Endodermal cell (in vitro differentiated cells): ENCODE measurements at regions not wholly inside any gene's neighbourhood (a gene's known extent, or its start where the extent isn't known, plus 50 kb on each side); places are given as distances from the start of the nearest gene placed in this dataset.
A peak's percentile ranks its signal among the peaks of the same experiment; 100 is the strongest.

Experiments used
- DNase-seq: peaks from one replicate; pipeline ENCODE4 v3.0.0-alpha.2; 2017
- H3K27ac ChIP-seq: 2 replicates; pipeline ENCODE4 v1.5.1; 2013; ENCODE audit warnings: mild to moderate bottlenecking, low read depth, low read length, moderate library complexity
- H3K27me3 ChIP-seq: 2 replicates; pipeline ENCODE4 v1.6.1; 2013; ENCODE audit warnings: mild to moderate bottlenecking, low read length, moderate library complexity; ENCODE audit not compliant: insufficient read depth, control insufficient read depth, poor library complexity, severe bottlenecking
- H3K36me3 ChIP-seq: 2 replicates; pipeline ENCODE4 v1.7.0; 2013; ENCODE audit warnings: mild to moderate bottlenecking, low read length, moderate library complexity; ENCODE audit not compliant: control insufficient read depth, insufficient read depth
- H3K4me1 ChIP-seq: one replicate; pipeline ENCODE4 v1.7.0; 2013; ENCODE audit warnings: low read length; ENCODE audit not compliant: control insufficient read depth, insufficient read depth
- H3K4me3 ChIP-seq: 2 replicates; pipeline ENCODE4 v1.5.1; 2013; ENCODE audit warnings: mild to moderate bottlenecking, low read length, moderate library complexity
- H3K9ac ChIP-seq: 2 replicates; pipeline ENCODE4 v1.6.1; 2013; ENCODE audit warnings: mild to moderate bottlenecking, low read length, moderate library complexity; ENCODE audit not compliant: poor library complexity, severe bottlenecking; ENCODE audit errors: extremely low read depth
- H3K9me3 ChIP-seq: 2 replicates; pipeline ENCODE4 v1.6.1; 2013; ENCODE audit warnings: mild to moderate bottlenecking, low read length, moderate library complexity; ENCODE audit not compliant: control insufficient read depth
- H3K27ac Mint-ChIP-seq: 2 replicates; pipeline ENCODE4 v1.8.0; 2020; ENCODE audit warnings: mixed read lengths
- H3K27me3 Mint-ChIP-seq: 2 replicates; pipeline ENCODE4 v1.8.0; 2021; ENCODE audit warnings: mild to moderate bottlenecking, mixed read lengths; ENCODE audit not compliant: insufficient read depth
- H3K36me3 Mint-ChIP-seq: 2 replicates; pipeline ENCODE4 v1.8.0; 2020; ENCODE audit warnings: low read depth, mixed read lengths
- H3K4me1 Mint-ChIP-seq: 2 replicates; pipeline ENCODE4 v1.8.0; 2020; ENCODE audit warnings: mixed read lengths
- H3K4me3 Mint-ChIP-seq: 2 replicates; pipeline ENCODE4 v1.8.0; 2020; ENCODE audit warnings: mild to moderate bottlenecking, moderate library complexity, mixed read lengths
- H3K9me3 Mint-ChIP-seq: 2 replicates; pipeline ENCODE4 v1.8.0; 2020; ENCODE audit warnings: mild to moderate bottlenecking, mixed read lengths
- CTCF ChIP-seq: fragments of 200-600 bp; sonication (generic); conservative IDR thresholded peaks from 2 replicates; pipeline ENCODE4 v1.5.0; 2021; ENCODE audit warnings: antibody characterized with exemption, mild to moderate bottlenecking
- WGBS, 2 experiments: methylation state at CpG; one replicate each; pipeline versions ENCODE4 v1.1.5 to v1.1.7; 2013; ENCODE audit warnings: missing lambda C conversion rate in 2 of 2, mixed read lengths in 1 of 2; ENCODE audit not compliant: insufficient coverage in 1 of 2, insufficient read length in 1 of 2; 5-methylcytosine and 5-hydroxymethylcytosine counted together

DNA sequence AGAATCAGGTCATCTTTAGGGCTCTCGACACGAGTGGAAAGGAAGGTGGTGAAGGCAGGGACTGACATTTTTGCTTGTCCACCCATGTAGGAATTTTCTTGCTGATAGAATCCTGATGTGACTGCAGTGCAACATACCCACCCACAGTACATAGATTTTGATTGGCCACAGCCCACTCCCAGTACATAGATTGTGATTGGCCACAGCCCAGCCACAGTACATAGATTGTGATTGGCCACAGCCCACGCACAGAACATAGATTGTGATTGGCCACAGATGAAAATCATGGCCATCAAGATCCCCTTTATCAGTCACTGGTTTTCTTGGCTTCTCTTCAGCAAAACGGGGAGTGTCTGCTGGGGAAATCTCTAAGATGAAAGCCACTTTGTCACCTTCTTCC lies 1041.5 kb downstream of the AACS start:
- no peak for DNase-seq
- peak overlapping the region; percentile 1 for H3K4me3 ChIP-seq
- H3K4me1 ChIP-seq: peaks cover 3% of the 10 kb centered on the region
- H3K36me3 Mint-ChIP-seq: peaks cover 2% of the 10 kb centered on the region
- H3K27ac ChIP-seq: no peak overlapping the region
- peaks cover 75% of the 10 kb centered on the region for H3K9me3 ChIP-seq
- peaks cover 94% of the 10 kb centered on the region for H3K27me3 Mint-ChIP-seq
- H3K4me1 Mint-ChIP-seq: peaks cover 10% of the 10 kb centered on the region
- H3K27ac Mint-ChIP-seq: no peak overlapping the region
- no peak for TF ChIP-seq CTCF
- H3K4me3 Mint-ChIP-seq: no peak overlapping the region
- no peaks in the 10 kb centered on the region for H3K36me3 ChIP-seq
- peaks cover 48% of the 10 kb centered on the region for H3K9me3 Mint-ChIP-seq
- WGBS, 2 experiments: 82 to 93% methylated on average over 2 to 4 of the region's 4 CpGs
- H3K9ac ChIP-seq: no peak overlapping the region
- peaks cover 59% of the 10 kb centered on the region for H3K27me3 ChIP-seq

- H3K27me3 ChIP-seq: peaks cover 68% of the 10 kb centered on the region
- no peak overlapping the region for H3K4me3 Mint-ChIP-seq
- DNase-seq: peak; percentile 56
- no peak overlapping the region for H3K27ac Mint-ChIP-seq
- 74 to 76% methylated on average over 10 to 13 of the region's 13 CpGs for WGBS, 2 experiments
- peak overlapping the region; percentile 37 for H3K27ac ChIP-seq
- H3K9me3 Mint-ChIP-seq: peaks cover 41% of the 10 kb centered on the region
- no peak for TF ChIP-seq CTCF
- H3K9ac ChIP-seq: no peak overlapping the region
- peaks cover 96% of the 10 kb centered on the region for H3K27me3 Mint-ChIP-seq
- H3K36me3 ChIP-seq: no peaks in the 10 kb centered on the region
- H3K4me1 Mint-ChIP-seq: peaks cover 10% of the 10 kb centered on the region
- peaks cover 3% of the 10 kb centered on the region for H3K4me1 ChIP-seq
- H3K36me3 Mint-ChIP-seq: peaks cover 2% of the 10 kb centered on the region
- peaks cover 67% of the 10 kb centered on the region for H3K9me3 ChIP-seq
- peak overlapping the region; percentile 1 for H3K4me3 ChIP-seq
Observed at GRCh38 chr12:126107659-126108058, 1042.4 kb downstream of the AACS start.

DNA sequence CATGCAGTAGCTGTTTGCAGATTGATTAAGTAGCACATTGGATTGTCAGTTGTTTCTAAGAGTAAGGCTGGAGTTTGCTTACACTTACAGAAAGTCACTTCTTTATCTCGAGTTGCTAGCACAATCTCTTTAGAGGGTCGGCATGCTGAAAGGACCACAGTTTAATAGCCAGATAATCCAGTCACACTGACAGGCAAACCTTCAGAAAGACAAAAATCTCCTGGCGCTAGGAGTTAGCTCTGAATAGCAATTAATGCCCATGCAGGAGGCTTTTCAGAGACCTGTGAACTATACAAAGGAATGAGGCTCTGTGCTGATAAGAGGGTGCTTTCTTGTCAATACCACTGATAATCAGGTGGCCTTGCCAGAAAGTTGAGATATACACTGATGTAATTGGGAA lies 1043.0 kb downstream of the AACS start:
- peaks cover 74% of the 10 kb centered on the region for H3K27me3 ChIP-seq
- no peak overlapping the region for H3K4me3 ChIP-seq
- H3K27ac ChIP-seq: no peak overlapping the region
- Mint-ChIP-seq H3K27me3 (peaks cover 96% of the 10 kb centered on the region), H3K4me1 (peaks cover 10% of the 10 kb centered on the region), H3K36me3 (peaks cover 2% of the 10 kb centered on the region), H3K9me3 (peaks cover 37% of the 10 kb centered on the region), H3K4me3 (no peak overlapping the region), H3K27ac (no peak overlapping the region)
- 22 to 57% methylated on average over 3 of the region's 3 CpGs for WGBS, 2 experiments
- H3K4me1 ChIP-seq: peaks cover 3% of the 10 kb centered on the region
- H3K9me3 ChIP-seq: peaks cover 67% of the 10 kb centered on the region
- H3K36me3 ChIP-seq: no peaks in the 10 kb centered on the region
- peak; percentile 81 for DNase-seq
- no peak overlapping the region for H3K9ac ChIP-seq
- TF ChIP-seq CTCF: no peak
